SK-N-MC (cell line): ENCODE measurements at regions not wholly inside any gene's neighbourhood (a gene's known extent, or its start where the extent isn't known, plus 50 kb on each side); places are given as distances from the start of the nearest gene placed in this dataset.

Experiments
- DNase-seq: peaks from one replicate; pipeline ENCODE4 v3.0.0-alpha.2; 2011; ENCODE audit warnings: low read depth, low spot score
- H3K27ac ChIP-seq: fragments of 200-600 bp; sonication (generic); 2 replicates; pipeline ENCODE4 v1.5.1; 2016; ENCODE audit warnings: mixed run types
- H3K36me3 ChIP-seq: fragments of 200-600 bp; sonication (generic); 2 replicates; pipeline ENCODE4 v1.6.1; 2017; ENCODE audit warnings: antibody characterized with exemption, low read length, mixed read lengths; ENCODE audit not compliant: insufficient read depth
- H3K4me3 ChIP-seq: fragments of 200-600 bp; sonication (generic); 2 replicates; pipeline ENCODE4 v1.5.1; 2016
- H3K9ac ChIP-seq: fragments of 200-600 bp; sonication (generic); 2 replicates; pipeline ENCODE4 v1.8.0; 2017; ENCODE audit warnings: mixed run types, mixed read lengths; ENCODE audit not compliant: insufficient read length
- H3K9me3 ChIP-seq: fragments of 200-600 bp; sonication (generic); 2 replicates; pipeline ENCODE4 v1.6.1; 2017; ENCODE audit warnings: low read depth, mild to moderate bottlenecking, antibody characterized with exemption, low read length, moderate library complexity, mixed read lengths
- EZH2 ChIP-seq: fragments of 200-600 bp; sonication (generic); IDR thresholded peaks from one replicate; pipeline ENCODE4 v1.6.1; 2017; ENCODE audit warnings: antibody characterized with exemption
- FOXP2 ChIP-seq: optimal IDR thresholded peaks from 2 replicates; pipeline ENCODE3; 2011; ENCODE audit warnings: mild to moderate bottlenecking, moderate library complexity; ENCODE audit not compliant: insufficient read depth; ENCODE audit errors: extremely low read length, control extremely low read depth
- POLR2AphosphoS5 ChIP-seq: IDR thresholded peaks from 2 replicates; pipeline ENCODE4 v1.6.1; 2012; ENCODE audit warnings: mild to moderate bottlenecking, low read depth, low read length, borderline replicate concordance

DNA sequence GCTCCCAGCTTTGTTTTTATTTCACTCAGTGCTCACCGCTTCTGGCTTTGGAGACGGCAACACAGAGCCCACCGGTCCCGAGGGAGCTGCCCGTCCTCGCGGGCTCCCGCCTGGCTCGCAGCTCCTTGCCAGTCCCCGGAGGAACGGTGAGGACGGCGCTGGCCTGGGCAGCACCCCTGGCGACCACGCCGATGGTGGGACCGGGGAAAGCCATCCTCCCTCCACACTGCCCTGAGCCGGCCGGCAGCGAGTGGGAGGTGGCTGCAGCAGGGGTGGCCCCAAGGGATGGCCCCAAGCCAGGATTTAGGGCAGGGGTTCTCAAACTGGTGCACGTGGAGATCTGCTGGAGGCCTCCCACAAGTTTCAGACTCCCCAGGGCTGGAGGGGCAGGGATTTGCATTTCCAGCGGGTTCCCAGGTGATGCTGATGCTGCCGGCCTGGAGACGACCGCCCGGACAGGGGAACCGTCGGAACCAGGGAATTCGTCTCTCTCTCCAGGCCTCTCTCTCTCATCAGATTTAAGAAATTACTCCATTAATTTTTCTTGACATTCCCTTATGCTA, 293.2 kb upstream of the IRX4 start:
- no peak for DNase-seq
- H3K27ac ChIP-seq: no peak overlapping the region
- H3K9me3 ChIP-seq: no peaks in the 10 kb centered on the region
- H3K4me3 ChIP-seq: no peak overlapping the region
- no peak overlapping the region for H3K9ac ChIP-seq
- no peak for TF ChIP-seq POLR2AphosphoS5
- no peak for TF ChIP-seq FOXP2
- TF ChIP-seq EZH2: peak; percentile 11
- H3K36me3 ChIP-seq: no peaks in the 10 kb centered on the region

DNA sequence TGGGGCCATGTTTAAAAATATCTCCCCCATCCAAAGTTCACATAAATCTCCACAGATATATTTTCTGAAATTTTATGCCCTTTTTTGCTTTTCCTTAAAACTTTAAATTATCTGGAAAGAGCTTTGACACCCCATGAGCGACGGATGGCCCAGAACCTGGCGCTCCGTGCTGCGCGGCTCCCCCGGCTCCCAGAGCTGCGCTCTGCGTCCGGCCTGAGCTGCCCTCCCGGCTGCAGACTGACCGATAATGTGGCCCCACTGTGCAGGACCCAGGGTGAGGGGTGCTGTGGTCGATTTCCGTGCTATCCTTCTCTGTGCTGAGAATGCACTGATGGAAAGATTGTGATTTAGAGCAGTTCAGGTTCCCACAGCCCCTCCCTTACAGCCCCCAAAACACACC, 292.3 kb upstream of the IRX4 start:
- no peak overlapping the region for H3K27ac ChIP-seq
- no peak overlapping the region for H3K4me3 ChIP-seq
- DNase-seq: no peak

DNA sequence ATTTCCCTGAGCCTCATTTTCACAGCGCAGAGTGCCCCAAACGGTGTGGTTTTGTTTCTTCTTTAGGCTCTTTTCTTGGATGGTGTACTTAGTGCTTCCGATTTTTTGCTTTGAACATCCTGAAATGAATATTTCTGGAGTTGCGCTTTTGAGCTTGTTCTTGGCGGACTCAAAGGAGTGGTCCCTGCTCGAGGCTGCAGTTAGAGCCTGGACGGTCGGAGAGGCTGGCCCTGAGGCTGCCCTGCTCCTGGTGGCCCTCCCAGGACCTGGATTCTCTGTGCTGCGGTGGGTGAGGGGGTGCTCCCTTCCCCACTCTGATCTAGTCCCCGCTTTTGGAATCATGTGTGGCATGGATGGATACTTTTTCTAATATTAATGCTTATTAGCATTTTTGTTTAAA, 291.8 kb upstream of the IRX4 start:
- no peaks in the 10 kb centered on the region for H3K9me3 ChIP-seq
- H3K9ac ChIP-seq: no peak overlapping the region
- H3K4me3 ChIP-seq: no peak overlapping the region
- no peak for DNase-seq
- H3K27ac ChIP-seq: no peak overlapping the region
- TF ChIP-seq POLR2AphosphoS5: no peak
- TF ChIP-seq FOXP2: no peak
- no peak for TF ChIP-seq EZH2
- no peaks in the 10 kb centered on the region for H3K36me3 ChIP-seq

More for the DNA sequence above, 292.3 kb upstream of the IRX4 start:
- no peaks in the 10 kb centered on the region for H3K9me3 ChIP-seq
- no peak overlapping the region for H3K9ac ChIP-seq
- H3K36me3 ChIP-seq: no peaks in the 10 kb centered on the region
- no peak for TF ChIP-seq FOXP2
- no peak for TF ChIP-seq POLR2AphosphoS5
- TF ChIP-seq EZH2: no peak

DNA sequence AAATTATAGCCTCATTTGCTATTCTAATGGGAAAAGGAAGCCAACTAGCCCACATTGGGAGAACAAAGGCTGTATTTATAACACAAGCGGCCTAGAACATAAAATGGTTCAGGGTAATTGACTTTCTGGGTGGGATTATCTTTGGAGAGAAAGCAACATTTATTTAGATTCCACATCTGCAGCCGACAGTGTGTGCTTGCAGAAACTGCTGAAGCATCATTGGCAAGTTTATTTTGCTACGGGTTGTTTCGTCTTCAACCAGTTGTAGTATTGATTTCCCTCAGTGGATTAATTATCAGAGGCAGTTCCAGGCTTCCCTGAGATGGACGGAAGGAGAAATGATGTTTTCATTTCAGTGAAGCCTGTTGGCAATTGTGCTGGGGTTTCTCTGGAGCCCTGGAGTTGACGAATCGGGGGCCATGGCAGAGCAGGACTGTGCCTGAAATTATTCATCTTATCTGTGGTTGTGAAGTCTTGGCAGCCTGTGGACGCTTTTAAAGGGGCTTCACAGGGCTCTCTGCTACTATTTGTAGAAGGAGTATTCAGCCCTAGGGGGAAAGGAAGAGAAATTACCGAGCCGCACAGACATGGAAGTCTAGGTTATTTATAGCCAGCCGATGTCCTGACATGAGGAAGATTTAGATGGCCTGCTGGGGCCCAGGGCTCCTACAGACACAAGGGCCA, 290.6 kb upstream of the IRX4 start:
- no peak overlapping the region for H3K4me3 ChIP-seq
- H3K9ac ChIP-seq: no peak overlapping the region
- no peaks in the 10 kb centered on the region for H3K36me3 ChIP-seq
- H3K27ac ChIP-seq: no peak overlapping the region
- TF ChIP-seq FOXP2: no peak
- TF ChIP-seq EZH2: peak; percentile 89
- TF ChIP-seq POLR2AphosphoS5: no peak
- no peaks in the 10 kb centered on the region for H3K9me3 ChIP-seq
- no peak for DNase-seq

DNA sequence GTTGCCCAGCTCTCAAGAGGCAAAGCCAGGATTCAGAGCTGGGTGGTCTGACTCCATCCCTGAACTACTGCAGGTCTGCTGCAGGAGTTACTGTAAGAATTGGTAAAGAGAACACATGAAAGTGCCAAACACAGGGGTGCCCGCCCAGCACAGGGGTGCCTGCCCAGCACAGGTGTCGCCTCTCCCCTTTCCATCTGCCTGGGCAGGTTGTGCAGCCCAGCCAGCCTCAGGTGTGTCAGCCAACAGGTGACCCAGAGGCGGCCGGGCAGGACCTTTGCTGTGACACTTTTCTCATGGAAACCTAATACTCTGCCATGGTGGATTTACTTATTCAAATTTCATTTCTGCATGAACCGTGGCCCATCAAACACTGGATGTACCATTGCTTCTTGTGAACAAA, 289.7 kb upstream of the IRX4 start:
- no peak for TF ChIP-seq POLR2AphosphoS5
- no peak for TF ChIP-seq EZH2
- no peak for DNase-seq
- H3K4me3 ChIP-seq: no peak overlapping the region
- no peak overlapping the region for H3K9ac ChIP-seq
- no peak overlapping the region for H3K27ac ChIP-seq
- no peaks in the 10 kb centered on the region for H3K36me3 ChIP-seq
- no peaks in the 10 kb centered on the region for H3K9me3 ChIP-seq

DNA sequence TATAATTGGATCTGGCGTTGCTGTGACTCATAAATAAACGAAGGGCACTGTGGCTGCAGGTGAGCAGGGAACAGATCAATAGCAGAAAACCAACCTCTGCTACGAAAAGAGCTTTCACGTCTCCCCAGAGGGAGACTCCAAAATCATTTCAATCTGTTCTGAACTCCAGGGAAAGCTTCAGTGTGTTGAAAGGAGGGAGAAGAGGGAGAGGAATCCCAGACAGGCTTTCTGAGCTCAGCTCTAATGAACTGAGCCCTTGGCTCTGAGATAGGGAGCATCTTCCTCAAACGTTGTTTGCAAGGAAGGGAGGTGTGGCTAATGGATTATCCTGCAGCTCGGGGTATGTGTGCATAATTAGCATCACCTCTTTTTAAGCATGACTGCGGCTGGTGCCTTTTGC, 288.0 kb upstream of the IRX4 start:
- H3K9me3 ChIP-seq: no peaks in the 10 kb centered on the region
- no peaks in the 10 kb centered on the region for H3K36me3 ChIP-seq
- no peak overlapping the region for H3K9ac ChIP-seq
- DNase-seq: no peak
- H3K4me3 ChIP-seq: no peak overlapping the region
- TF ChIP-seq POLR2AphosphoS5 (no peak), EZH2 (peak; percentile 2)
- H3K27ac ChIP-seq: no peak overlapping the region

DNA sequence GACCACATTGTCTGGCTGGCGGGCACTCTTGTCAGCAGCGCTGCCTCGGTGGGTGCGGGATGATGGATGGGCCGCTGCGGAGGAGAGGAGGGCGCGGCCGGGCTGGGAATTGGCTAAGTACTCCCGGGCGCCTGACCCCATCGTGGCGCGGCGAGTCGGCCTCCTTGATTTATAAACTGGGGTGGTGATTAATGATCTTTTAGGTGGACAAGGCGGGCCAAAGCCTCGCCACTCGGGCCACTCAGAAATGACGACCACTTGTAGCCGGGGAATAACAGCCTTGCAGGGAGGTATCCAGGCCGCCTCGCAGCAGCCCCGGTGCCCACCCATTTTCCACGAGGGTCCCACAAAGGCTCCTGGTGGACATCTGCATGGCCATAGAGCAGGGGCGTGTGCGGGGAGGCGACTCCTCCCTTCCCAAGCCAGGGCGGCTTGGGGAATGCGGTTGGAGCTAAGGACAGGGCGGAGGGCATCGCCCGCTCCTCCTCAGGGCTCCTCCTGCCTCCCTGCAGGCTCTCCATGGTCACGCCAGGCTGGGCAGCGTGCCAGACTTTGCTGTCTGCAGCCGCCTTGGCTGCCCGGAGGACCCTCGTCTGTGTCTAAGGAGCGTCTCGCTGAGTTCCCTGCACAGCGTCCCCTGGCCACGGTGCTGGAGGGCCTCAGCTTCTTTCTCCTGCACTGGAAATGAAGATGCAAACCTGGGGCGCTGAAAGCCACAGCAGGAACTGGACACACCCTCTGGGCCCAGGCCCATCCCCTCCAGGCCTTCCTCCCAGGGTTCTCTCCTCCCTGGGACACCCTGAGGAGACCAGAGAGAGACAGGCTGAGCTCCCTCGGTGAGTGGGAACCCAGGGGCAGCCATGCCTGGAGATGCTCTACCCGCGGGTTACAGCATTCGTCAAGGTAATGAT, 287.4 kb upstream of the IRX4 start:
- no peak for DNase-seq
- Histone ChIP-seq H3K27ac (no peak overlapping the region), H3K36me3 (no peaks in the 10 kb centered on the region), H3K4me3 (no peak overlapping the region), H3K9me3 (no peaks in the 10 kb centered on the region), H3K9ac (no peak overlapping the region)
- no peak for TF ChIP-seq POLR2AphosphoS5
- no peak for TF ChIP-seq FOXP2
- TF ChIP-seq EZH2: no peak

DNA sequence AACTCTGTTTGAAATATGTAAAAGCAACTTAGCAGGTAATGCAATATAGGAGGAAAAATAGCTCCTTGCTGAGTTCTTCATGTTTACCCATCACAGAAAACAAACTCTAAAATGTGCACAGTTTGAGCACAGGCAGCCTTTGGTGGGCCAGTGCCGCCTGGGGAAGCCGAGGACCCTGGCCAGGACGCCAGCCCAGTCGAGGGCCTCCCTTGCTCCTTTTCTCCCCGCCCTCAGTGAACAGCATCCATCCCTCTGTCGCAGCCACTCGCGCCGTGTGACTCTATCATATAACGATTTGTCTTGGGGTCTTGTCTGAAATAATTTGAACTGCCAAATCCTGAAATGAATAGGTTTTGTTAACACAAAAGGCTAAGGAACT, 286.7 kb upstream of the IRX4 start:
- no peak overlapping the region for H3K9ac ChIP-seq
- H3K27ac ChIP-seq: no peak overlapping the region
- no peaks in the 10 kb centered on the region for H3K36me3 ChIP-seq
- H3K4me3 ChIP-seq: no peak overlapping the region
- DNase-seq: no peak
- TF ChIP-seq POLR2AphosphoS5 (no peak), EZH2 (no peak), FOXP2 (no peak)
- H3K9me3 ChIP-seq: no peaks in the 10 kb centered on the region
